Muscle of back (tissue), 3 donors: ENCODE measurements at regions not wholly inside any gene's neighbourhood (a gene's known extent, or its start where the extent isn't known, plus 50 kb on each side); places are given as distances from the start of the nearest gene placed in this dataset.

ENCODE experiments used
- DNase-seq, 3 donors: peaks; one replicate each; pipeline versions ENCODE4 v3.0.0 to v3.0.0-alpha.2; 2013

DNA sequence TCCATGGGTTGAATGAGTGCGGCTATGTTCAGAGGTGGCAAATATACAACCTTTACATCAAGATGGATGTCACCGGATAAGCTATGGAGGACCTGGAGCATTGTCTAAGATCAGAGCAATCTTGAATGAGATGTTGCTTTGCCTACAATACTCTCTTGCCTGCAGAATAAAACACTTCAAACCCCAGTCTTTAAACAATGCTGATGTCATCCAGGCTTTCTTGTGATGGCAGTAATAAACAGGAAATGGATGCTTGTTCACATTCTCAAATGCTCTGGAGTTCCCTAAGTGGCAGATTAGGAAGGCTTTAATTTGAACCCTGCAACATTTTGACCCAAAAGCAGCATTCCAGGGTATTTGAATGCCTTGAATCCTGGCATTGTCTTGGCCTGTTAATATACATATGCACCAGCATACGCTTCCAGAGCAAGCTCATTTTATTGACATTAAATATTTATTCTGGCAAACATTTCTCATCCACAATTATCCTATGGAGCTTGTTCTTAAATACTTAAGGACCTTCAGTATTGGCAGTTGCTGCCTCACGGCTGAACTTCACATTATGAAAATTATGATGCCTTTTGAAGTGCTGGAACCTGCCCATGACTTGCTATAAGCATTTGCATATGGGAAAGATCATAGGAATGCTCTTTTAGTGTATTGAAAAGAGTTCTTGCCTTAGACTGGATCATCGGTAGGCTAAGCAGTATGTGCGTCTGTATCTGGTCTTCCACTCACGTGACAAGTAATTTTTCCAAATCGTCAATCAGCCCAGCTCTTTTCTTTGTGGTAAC is 422.7 kb downstream of the SIPA1L2 start:
- DNase-seq: no peak

- no peak for DNase-seq
Measured at GRCh38 chr1:232204269-232204668, 425.7 kb downstream of the SIPA1L2 start.

- no peak for DNase-seq
Measured at GRCh38 chr1:232201024-232201423, 428.9 kb downstream of the SIPA1L2 start.

DNA sequence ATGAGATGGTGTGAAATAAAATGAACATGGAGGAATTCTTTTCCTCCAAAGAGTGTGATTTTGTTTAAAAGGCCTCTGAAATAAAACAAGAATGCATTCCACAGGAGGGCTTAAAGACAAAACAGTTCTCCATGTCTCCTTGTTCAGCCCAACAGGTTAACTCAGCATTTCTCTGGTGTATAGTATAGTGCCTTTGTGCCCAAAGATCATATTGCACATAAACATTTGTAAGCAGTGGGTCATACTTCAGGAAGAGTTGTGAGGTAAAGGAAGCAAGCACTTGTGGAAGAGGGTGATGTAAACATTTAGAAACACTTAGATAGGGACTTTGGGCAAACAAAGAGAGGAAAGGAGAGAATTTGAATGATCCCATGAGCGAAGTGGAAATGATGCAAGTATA is 433.9 kb downstream of the SIPA1L2 start:
- DNase-seq: no peak

- DNase-seq: no peak
Measured at GRCh38 chr1:232194424-232194823, 435.5 kb downstream of the SIPA1L2 start.

- DNase-seq: no peak
Measured at GRCh38 chr1:232193451-232193783, 436.5 kb downstream of the SIPA1L2 start.

DNA sequence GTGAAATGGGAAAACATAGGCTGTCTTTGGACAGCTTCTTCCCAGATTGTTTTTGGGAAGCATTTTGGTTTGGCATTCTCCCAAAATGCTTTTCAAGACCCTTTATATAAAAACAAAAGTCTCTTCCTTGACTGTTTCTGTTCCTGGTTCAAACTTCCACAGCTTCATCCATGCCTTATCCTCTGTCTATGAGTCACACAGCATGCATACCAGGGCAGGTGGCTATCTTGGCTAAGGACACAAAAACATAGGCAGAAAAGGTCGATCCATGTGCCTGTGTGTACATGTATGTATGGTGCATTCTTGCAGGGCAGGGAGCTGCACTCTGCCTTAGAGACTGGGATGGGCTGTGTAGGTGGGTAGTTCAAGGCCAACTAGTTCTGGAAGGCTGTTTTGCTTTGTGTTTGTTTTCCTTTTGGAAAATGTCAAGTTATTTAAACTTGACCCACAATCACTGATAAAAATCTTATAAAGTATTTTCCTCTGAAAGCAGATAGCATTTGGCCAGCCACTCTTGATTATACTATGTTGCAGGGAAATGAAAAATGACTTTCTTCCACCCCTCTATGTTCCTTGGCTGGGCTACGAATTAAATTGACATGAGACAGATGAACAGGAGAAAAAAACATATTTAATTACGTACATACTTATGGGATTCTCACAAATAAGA is 437.0 kb downstream of the SIPA1L2 start:
- DNase-seq: no peak

- DNase-seq: no peak
Measured at GRCh38 chr1:232191560-232191959, 438.4 kb downstream of the SIPA1L2 start.

GRCh38 chr1:232188318-232188717 is 441.6 kb downstream of the SIPA1L2 start:
- no peak for DNase-seq

DNA sequence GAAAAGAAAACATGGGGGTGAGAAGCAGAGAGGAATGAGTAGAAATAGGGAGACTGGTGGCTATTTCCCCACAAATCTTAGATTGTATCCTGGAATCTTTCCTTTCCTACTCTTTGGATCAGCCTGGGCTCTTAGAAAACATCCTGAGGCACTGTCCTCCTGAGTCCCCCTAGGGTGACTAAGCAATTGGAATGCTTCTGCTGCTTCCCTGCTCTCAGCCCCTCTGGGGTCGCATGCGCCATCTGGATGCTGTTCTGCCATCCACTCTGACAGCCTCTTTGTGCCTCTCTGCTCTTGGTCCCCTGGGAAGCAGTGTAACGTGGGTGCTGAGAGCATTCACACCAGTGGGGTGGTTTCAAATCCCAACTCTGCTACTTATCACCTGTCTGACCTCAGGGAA is 443.0 kb downstream of the SIPA1L2 start:
- DNase-seq: no peak

GRCh38 chr1:232184561-232185530 is 445.1 kb downstream of the SIPA1L2 start:
- peak in 1 of 3 donors; percentile 6 for DNase-seq

- DNase-seq: no peak
Measured at GRCh38 chr1:232183802-232184201, 446.1 kb downstream of the SIPA1L2 start.

- DNase-seq: no peak
Measured at GRCh38 chr1:232183266-232183800, 446.6 kb downstream of the SIPA1L2 start.

GRCh38 chr1:232182236-232182635 is 447.7 kb downstream of the SIPA1L2 start:
- no peak for DNase-seq

GRCh38 chr1:232180779-232181136 is 449.2 kb downstream of the SIPA1L2 start:
- DNase-seq: no peak

DNA sequence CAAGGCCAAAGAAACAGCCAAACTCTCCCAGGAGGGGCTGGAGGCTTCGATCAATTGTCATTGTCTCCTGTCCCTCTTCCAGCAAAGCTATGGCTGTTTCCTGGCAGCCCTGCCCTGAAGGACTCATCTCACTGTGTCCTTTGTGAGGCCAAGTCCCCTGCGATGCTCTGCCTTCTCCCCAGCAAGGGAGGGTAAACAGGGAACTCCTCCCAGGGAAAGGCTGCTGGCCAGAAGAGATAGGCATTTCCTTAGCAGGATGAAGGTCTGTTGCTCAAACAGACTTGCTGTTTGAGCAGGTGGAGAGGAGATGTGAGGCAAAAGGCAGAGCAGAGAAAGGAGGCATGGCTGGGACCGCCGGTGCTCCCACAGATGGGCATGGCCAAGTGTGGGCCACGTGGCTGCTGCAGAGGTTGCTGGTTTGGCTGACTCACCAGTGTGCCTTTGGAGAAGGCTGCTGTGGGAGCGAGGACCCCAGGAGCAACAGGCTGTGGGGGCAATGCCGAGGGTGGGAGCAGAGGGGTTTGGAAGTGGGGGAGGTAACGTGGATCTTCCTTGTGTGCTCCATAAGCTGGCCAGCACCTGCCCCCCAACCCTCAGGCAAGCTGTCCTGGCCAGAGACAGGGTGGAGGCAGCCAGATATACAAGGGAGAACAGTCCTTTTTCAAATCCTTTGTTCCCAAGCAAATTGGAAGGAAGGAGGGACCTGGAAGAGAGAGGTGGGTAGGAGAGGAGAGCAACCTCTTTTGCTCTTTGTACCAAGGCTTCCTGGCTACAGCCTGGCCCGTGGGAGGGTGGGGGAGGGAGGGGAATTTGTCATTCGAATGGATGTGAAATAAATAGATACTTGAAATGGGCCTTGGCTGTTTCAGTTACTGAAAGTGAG is 449.8 kb downstream of the SIPA1L2 start:
- peak in 1 of 3 donors; percentile 23 for DNase-seq

DNA sequence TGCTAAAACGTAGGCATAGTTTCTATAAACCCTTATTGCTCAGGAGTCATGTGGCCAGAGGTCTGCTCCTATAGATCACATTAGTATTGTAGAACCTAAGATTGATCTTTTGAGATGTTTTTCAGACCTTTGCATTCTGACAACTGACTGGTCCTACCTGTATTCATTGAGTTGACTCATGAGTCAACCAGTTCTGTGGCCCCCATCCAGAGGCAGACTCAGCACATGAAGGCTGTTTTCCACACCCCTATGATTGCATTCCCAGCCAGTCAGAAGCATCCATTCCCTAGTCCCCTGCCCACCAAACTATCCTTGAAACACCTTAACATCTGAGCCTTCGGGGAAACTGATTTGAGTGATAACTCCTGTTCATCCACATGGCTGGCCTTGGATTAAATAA is 451.7 kb downstream of the SIPA1L2 start:
- no peak for DNase-seq

- no peak for DNase-seq
Measured at GRCh38 chr1:232177438-232177837, 452.5 kb downstream of the SIPA1L2 start.

DNA sequence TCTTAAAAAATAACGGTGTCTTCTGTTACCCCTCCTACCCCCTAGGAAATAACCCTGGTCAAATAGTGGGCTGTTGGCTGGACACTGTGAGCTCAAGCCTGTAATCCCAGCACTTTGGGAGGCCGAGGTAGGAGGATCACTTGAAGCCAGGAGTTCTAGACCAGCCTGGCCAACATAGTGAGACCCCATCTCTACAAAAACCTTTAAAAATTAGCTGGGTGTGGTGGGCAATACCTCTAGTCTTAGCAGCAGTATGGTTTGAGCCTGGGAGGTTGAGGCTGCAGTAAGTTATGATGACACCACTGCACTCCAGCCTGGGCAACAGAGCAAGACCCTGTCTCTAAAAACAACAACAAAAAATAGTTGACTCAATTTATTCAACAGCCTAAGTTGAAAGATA is 453.7 kb downstream of the SIPA1L2 start:
- DNase-seq: no peak

DNA sequence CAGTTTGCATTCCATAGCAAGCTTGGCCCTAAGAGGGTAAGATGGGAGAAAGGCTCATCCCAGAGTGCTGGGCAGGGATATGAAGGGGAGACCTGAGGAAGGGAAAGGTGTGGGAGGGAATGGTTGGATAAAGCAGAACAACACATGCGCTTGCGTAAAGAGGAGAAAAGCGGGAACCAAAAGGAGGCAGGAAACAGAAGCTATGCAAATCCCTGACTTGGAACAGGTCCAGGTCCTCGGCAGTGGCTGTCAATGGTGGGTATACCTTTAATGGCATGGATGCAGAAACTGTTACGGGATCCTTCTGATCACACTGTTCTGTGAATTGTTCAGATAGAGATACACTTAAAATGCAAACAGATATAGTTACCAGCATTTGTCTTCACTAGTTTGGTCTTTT is 455.6 kb downstream of the SIPA1L2 start:
- peak in 1 of 3 donors; percentile 16 for DNase-seq

DNA sequence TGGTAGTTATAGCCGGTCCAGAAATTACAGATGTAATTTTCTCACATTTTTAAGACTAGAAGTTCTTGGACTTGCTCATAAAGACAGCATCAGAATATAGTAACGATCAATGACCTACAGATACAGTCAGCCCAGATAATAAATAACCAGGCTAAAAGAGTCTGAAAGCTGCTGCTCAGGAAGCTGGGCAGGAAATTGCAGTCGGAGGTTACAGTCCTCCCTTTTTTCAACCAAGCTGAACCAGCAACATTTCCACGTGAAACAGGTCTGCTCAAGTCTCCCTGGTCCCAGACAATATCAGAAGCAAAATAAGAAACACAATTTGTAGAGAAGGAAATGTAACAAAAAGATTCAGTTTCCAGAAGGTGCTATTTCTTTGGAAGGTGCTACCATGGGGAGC is 457.4 kb downstream of the SIPA1L2 start:
- DNase-seq: no peak
